AG04449 (cell line): ENCODE measurements at regions not wholly inside any gene's neighbourhood (a gene's known extent, or its start where the extent isn't known, plus 50 kb on each side); places are given as distances from the start of the nearest gene placed in this dataset.

ENCODE experiments used
- CTCF ChIA-PET: fragments of 350-600 bp; formaldehyde crosslinking; extraction: SDS; loops from one replicate; lab custom pipeline; 2021; ENCODE audit warnings: antibody characterized with exemption; lab: Yijun Ruan, JAX
- POLR2A ChIA-PET: fragments of 400-600, 350-600 bp; formaldehyde crosslinking; extraction: SDS; loops from one replicate; lab custom pipeline; 2020; ENCODE audit warnings: antibody characterized with exemption, inconsistent platforms; lab: Yijun Ruan, JAX
- DNase-seq: peaks from one replicate; pipeline ENCODE4 v3.0.0-alpha.2; 2010; ENCODE audit warnings: low read depth, low spot score
- H3K4me3 ChIP-seq: 2 replicates; pipeline ENCODE4 v1.5.1; 2011; ENCODE audit warnings: low read depth, mild to moderate bottlenecking, control low read depth, low read length
- CTCF ChIP-seq: IDR thresholded peaks from one replicate; pipeline ENCODE4 v1.5.1; 2011; ENCODE audit warnings: mild to moderate bottlenecking, moderate library complexity, low read length, control low read depth, inconsistent platforms; ENCODE audit not compliant: insufficient read depth; ENCODE audit errors: missing control alignments

- ChIA-PET CTCF (interaction anchor here (1.4 to 2.1 kb wide), 2 partner anchors 17 to 25 kb away, joined by 3 to 7 read pairs; no protein-coding TSS in a partner anchor), POLR2A (no interaction called here)
- H3K4me3 ChIP-seq = no peak overlapping the region
- DNase-seq = no peak
- TF ChIP-seq CTCF = no peak
These were observed 1258.0 kb upstream of the ZEB2 start for GRCh38 chr2:145777914-145778313.

GRCh38 chr2:145777297-145777696, 1257.4 kb upstream of the ZEB2 start:
- ChIA-PET CTCF (interaction anchor here (1.1 to 2.1 kb wide), 2 partner anchors 13 to 24 kb away, joined by 3 to 7 read pairs; no protein-coding TSS in a partner anchor), POLR2A (no interaction called here)
- no peak overlapping the region for H3K4me3 ChIP-seq
- no peak for DNase-seq
- TF ChIP-seq CTCF = no peak

GRCh38 chr2:145775591-145775990, 1255.7 kb upstream of the ZEB2 start:
- no peak for DNase-seq
- no peak overlapping the region for H3K4me3 ChIP-seq
- POLR2A ChIA-PET = no interaction called here
- CTCF ChIA-PET = no interaction called here
- no peak for TF ChIP-seq CTCF

- CTCF ChIA-PET = no interaction called here
- POLR2A ChIA-PET = no interaction called here
- no peak for TF ChIP-seq CTCF
- H3K4me3 ChIP-seq = no peak overlapping the region
- no peak for DNase-seq
These were observed 1251.6 kb upstream of the ZEB2 start for GRCh38 chr2:145771525-145771924.

- ChIA-PET POLR2A (no interaction called here), CTCF (no interaction called here)
- no peak for DNase-seq
- no peak overlapping the region for H3K4me3 ChIP-seq
- TF ChIP-seq CTCF = no peak
These were observed 1249.2 kb upstream of the ZEB2 start for GRCh38 chr2:145769011-145769716.

GRCh38 chr2:145765874-145766273, 1246.0 kb upstream of the ZEB2 start:
- DNase-seq = no peak
- H3K4me3 ChIP-seq = no peak overlapping the region
- TF ChIP-seq CTCF = no peak
- ChIA-PET CTCF (interaction anchor here (2.1 kb wide), 1 partner anchor 13 kb away, joined by 8 read pairs; no protein-coding TSS in a partner anchor), POLR2A (no interaction called here)
